MM.1S (cell line): ENCODE measurements at regions not wholly inside any gene's neighbourhood (a gene's known extent, or its start where the extent isn't known, plus 50 kb on each side); places are given as distances from the start of the nearest gene placed in this dataset.

Experiments used
- DNase-seq: peaks from one replicate; pipeline ENCODE4 v3.0.0-alpha.2; 2015
- H2AFZ ChIP-seq: fragments of 300-600 bp; sonication (generic); 2 replicates; pipeline ENCODE4 v1.6.0; 2016; ENCODE audit warnings: antibody characterized with exemption, low read length
- H3F3A ChIP-seq: fragments of 300-600 bp; sonication (generic); 2 replicates; pipeline ENCODE4 v1.6.1; 2016; ENCODE audit warnings: mild to moderate bottlenecking, antibody characterized with exemption, low read length, moderate library complexity, mixed read lengths; ENCODE audit not compliant: insufficient read depth
- H3K27ac ChIP-seq: fragments of 300-600 bp; sonication (generic); 2 replicates; pipeline ENCODE4 v1.5.1; 2016; ENCODE audit warnings: mild to moderate bottlenecking, low read length
- H3K27me3 ChIP-seq: fragments of 300-600 bp; sonication (generic); replicated peaks from 2 replicates; pipeline ENCODE4 v1.6.0; 2016; ENCODE audit warnings: low read length; ENCODE audit not compliant: insufficient read depth
- H3K36me3 ChIP-seq: fragments of 300-600 bp; sonication (generic); replicated peaks from 2 replicates; pipeline ENCODE4 v1.6.1; 2016; ENCODE audit warnings: mild to moderate bottlenecking, low read length, mixed read lengths; ENCODE audit not compliant: insufficient read depth
- H3K4me1 ChIP-seq: fragments of 300-600 bp; sonication (generic); 2 replicates; pipeline ENCODE4 v1.6.1; 2016; ENCODE audit warnings: low read length, mixed read lengths
- H3K4me2 ChIP-seq: fragments of 300-600 bp; sonication (generic); 2 replicates; pipeline ENCODE4 v1.6.0; 2016; ENCODE audit warnings: low read depth, low read length
- H3K4me3 ChIP-seq: fragments of 300-600 bp; sonication (generic); 2 replicates; pipeline ENCODE4 v1.5.1; 2016; ENCODE audit warnings: low read length, mixed read lengths
- H3K79me2 ChIP-seq: fragments of 300-600 bp; sonication (generic); 2 replicates; pipeline ENCODE4 v1.6.1; 2016; ENCODE audit warnings: mixed run types, low read length, mixed read lengths
- H3K9ac ChIP-seq: fragments of 300-600 bp; sonication (generic); 2 replicates; pipeline ENCODE4 v1.6.1; 2016; ENCODE audit warnings: low read length, mixed read lengths
- H3K9me2 ChIP-seq: fragments of 300-600 bp; sonication (generic); replicated peaks from 2 replicates; pipeline ENCODE4 v1.6.1; 2016; ENCODE audit warnings: mild to moderate bottlenecking, low read length, mixed read lengths; ENCODE audit not compliant: insufficient read depth
- H3K9me3 ChIP-seq: fragments of 300-600 bp; sonication (generic); replicated peaks from 2 replicates; pipeline ENCODE4 v1.6.1; 2016; ENCODE audit warnings: mild to moderate bottlenecking, low read length, mixed read lengths; ENCODE audit not compliant: insufficient read depth
- H4K20me1 ChIP-seq: fragments of 300-600 bp; sonication (generic); 2 replicates; pipeline ENCODE4 v1.6.1; 2016; ENCODE audit warnings: mild to moderate bottlenecking, low read length, moderate library complexity, mixed read lengths; ENCODE audit not compliant: insufficient read depth
- CTCF ChIP-seq: fragments of 300-600 bp; sonication (generic); IDR thresholded peaks from 2 replicates; pipeline ENCODE4 v1.5.1; 2016; ENCODE audit warnings: antibody characterized with exemption, low read length, mixed read lengths
- EZH2 ChIP-seq: fragments of 300-600 bp; sonication (generic); optimal IDR thresholded peaks from 2 replicates; pipeline ENCODE3; 2017; ENCODE audit warnings: low read depth, mild to moderate bottlenecking, antibody characterized with exemption, low read length, mixed read lengths
- EZH2phosphoT487 ChIP-seq: fragments of 300-600 bp; sonication (generic); IDR thresholded peaks from 2 replicates; pipeline ENCODE4 v1.6.1; 2018; ENCODE audit warnings: antibody characterized with exemption, low read length

GRCh38 chr13:106302011-106302410 lies 233.5 kb downstream of the EFNB2 start:
- H3K27ac ChIP-seq, result no peak overlapping the region
- no peak for DNase-seq
- no peak overlapping the region for H3K9ac ChIP-seq
- no peaks in the 10 kb centered on the region for H4K20me1 ChIP-seq
- no peaks in the 10 kb centered on the region for H3K9me2 ChIP-seq
- TF ChIP-seq EZH2phosphoT487 (no peak), EZH2 (no peak), CTCF (no peak)
- H3K79me2 ChIP-seq, result no peaks in the 10 kb centered on the region
- no peaks in the 10 kb centered on the region for H3K36me3 ChIP-seq
- H3F3A ChIP-seq, result no peaks in the 10 kb centered on the region
- no peak overlapping the region for H2AFZ ChIP-seq
- H3K4me2 ChIP-seq, result no peak overlapping the region
- H3K4me3 ChIP-seq, result no peak overlapping the region
- no peaks in the 10 kb centered on the region for H3K9me3 ChIP-seq
- H3K27me3 ChIP-seq, result no peaks in the 10 kb centered on the region
- H3K4me1 ChIP-seq, result no peaks in the 10 kb centered on the region

GRCh38 chr13:106299621-106300020 lies 235.8 kb downstream of the EFNB2 start:
- no peaks in the 10 kb centered on the region for H3F3A ChIP-seq
- TF ChIP-seq CTCF (no peak), EZH2phosphoT487 (no peak), EZH2 (no peak)
- DNase-seq, result no peak

GRCh38 chr13:106297283-106297682 lies 238.2 kb downstream of the EFNB2 start:
- TF ChIP-seq CTCF (no peak), EZH2 (no peak)
- Histone ChIP-seq H3K79me2 (no peaks in the 10 kb centered on the region), H3K4me1 (no peaks in the 10 kb centered on the region), H3K27me3 (no peaks in the 10 kb centered on the region), H3K36me3 (no peaks in the 10 kb centered on the region), H3K27ac (no peak overlapping the region), H4K20me1 (no peaks in the 10 kb centered on the region), H3K9me3 (no peaks in the 10 kb centered on the region), H3K4me2 (no peak overlapping the region), H3K9ac (no peak overlapping the region), H2AFZ (no peak overlapping the region), H3K9me2 (no peaks in the 10 kb centered on the region), H3K4me3 (no peak overlapping the region), H3F3A (no peaks in the 10 kb centered on the region)
- DNase-seq, result no peak

More at GRCh38 chr13:106299621-106300020, 235.8 kb downstream of the EFNB2 start:
- Histone ChIP-seq H3K79me2 (no peaks in the 10 kb centered on the region), H2AFZ (no peak overlapping the region), H3K36me3 (no peaks in the 10 kb centered on the region), H3K4me1 (no peaks in the 10 kb centered on the region), H3K9ac (no peak overlapping the region), H3K4me2 (no peak overlapping the region), H3K27ac (no peak overlapping the region), H3K9me2 (no peaks in the 10 kb centered on the region), H4K20me1 (no peaks in the 10 kb centered on the region), H3K9me3 (no peaks in the 10 kb centered on the region), H3K4me3 (no peak overlapping the region), H3K27me3 (no peaks in the 10 kb centered on the region)
